ENCODE measurements at regions not wholly inside any gene's neighbourhood (a gene's known extent, or its start where the extent isn't known, plus 50 kb on each side); places are given as distances from the start of the nearest gene placed in this dataset.
"Not testable (repeated sequence)": the region's sequence is repeated elsewhere in the genome, so short reads cannot be mapped to it uniquely, and the experiment has no call there.

DNA sequence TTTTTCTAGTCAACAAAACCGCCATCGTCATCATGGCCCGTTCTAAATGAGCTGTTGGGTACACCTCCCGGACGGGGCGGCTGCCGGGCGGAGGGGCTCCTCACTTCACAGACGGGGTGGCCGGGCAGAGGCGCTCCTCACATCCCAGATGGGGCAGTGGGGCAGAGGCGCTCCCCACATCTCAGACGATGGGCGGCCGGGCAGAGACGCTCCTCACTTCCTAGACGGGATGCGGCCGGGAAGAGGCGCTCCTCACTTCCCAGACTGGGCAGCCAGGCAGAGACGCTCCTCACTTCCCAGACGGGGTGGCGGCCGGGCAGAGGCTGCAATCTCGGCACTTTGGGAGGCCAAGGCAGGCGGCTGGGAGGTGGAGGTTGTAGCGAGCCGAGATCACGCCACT, 250.7 kb upstream of the CNTN5 start:
- FAIRE-seq = not testable (repeated sequence)

- no peak for FAIRE-seq
These were observed 249.0 kb upstream of the CNTN5 start for GRCh38 chr11:98771791-98772190.

- FAIRE-seq = no peak
These were observed 247.9 kb upstream of the CNTN5 start for GRCh38 chr11:98772893-98773292.

GRCh38 chr11:98793276-98793675, 227.5 kb upstream of the CNTN5 start:
- no peak for FAIRE-seq

DNA sequence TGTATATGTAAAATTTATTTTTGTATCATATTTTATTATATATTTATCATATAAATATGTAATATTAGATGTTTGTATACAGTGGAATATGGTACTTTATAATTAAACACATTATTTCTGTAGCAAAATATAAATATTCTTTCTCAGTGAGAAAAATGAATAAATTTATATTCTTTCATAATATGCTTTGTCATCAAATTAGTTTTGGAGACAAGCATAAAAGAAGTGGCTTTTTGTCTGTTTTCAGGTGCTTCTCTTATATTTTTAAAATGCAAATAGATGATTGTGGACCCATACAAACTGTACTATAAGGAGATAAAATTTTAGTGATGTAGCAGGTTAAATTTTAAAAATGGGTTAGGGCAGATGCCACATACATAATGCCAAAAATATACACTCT, 222.4 kb upstream of the CNTN5 start:
- peak; percentile 62 for FAIRE-seq

GRCh38 chr11:98800696-98801095, 220.1 kb upstream of the CNTN5 start:
- FAIRE-seq = no peak

DNA sequence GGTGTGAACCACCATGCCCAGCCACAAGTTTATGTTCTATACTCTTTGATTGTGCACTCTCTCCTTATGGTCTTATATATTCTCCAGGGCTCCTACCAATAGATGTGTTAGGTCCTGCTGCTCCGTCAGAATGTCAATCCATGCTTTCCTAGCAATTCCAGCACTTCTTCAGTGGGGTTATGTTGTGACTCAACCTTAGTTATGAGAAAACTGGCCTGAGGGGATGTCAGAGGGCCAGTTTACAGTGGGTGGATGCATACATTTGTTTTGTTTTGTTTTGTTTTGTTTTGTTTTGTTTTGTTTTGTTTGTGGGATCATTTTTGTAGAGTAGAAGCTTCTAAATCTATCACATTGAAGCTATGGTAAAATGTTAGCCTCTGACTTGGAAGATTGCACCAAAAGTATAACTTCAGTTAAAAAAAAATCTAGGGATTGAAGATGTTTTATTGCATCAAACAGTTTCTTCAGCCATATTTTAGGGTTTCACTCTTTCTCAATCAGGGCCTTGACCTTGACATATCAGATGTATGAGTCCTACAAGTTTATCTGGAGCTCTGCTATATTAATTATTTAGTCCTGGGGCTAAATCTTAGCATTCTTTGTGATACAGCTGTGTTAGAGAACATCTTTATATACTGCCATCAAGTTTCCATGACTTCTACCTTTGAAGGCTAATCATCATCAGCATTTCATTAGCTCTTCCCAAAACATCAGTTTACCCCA, 191.6 kb upstream of the CNTN5 start:
- no peak for FAIRE-seq

- FAIRE-seq = no peak
These were observed 190.8 kb upstream of the CNTN5 start for GRCh38 chr11:98829971-98830370.

DNA sequence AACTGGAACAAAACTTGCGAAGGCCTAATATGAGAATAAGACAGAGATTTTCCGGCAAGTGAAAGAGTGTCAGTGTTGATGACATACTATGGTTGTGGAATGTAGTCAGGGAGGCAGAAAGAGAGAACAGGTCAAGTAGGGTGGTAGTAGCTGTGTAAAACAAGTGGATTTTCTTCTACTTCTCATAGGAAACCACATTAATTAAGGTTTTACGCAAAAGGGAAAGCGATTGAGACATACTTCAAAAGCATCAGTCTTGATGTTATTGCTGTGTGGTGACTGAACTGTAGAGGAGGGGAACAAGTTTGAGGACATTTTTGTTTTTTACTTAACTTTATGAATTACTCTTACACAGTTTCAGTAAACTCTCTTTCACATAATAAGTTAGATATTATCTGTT, 186.0 kb upstream of the CNTN5 start:
- no peak for FAIRE-seq

DNA sequence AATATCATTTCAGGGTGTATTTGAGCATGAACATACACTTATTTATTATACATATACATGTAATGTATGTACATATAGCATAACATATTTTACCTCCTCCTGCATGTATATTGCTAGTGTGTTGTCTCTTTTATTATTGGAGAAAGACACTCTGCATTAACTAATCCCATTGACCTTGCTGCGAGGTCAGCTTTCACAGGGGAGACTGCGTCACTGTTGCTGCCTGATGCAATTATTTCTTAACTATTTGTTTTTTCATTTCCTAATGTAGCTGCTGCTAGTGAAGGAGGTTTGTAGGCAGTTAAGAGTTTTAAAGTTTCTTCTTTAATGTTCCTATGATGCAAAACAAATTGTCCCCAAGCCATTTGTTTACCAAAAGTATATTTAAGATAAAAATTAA, 185.4 kb upstream of the CNTN5 start:
- no peak for FAIRE-seq

GRCh38 chr11:98836156-98836555, 184.6 kb upstream of the CNTN5 start:
- no peak for FAIRE-seq

DNA sequence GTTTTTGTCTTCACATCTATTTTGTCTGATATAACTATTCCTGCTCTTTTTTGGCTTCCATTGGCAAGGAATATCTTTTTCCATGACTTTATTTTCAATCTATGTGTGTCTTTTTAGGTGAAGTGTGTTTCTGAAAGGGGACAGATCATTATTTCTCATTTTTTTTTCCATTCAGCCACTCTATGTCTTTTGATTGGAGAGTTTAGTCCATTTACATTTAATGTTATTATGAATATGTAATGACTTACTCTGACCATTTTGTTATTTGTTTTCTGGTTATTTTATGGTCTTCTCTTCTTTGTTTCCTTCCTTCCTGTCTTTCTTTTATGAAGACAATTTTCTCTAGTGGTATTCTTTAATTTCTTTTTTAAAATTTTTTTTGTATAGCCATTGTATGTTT, 178.6 kb upstream of the CNTN5 start:
- no peak for FAIRE-seq

DNA sequence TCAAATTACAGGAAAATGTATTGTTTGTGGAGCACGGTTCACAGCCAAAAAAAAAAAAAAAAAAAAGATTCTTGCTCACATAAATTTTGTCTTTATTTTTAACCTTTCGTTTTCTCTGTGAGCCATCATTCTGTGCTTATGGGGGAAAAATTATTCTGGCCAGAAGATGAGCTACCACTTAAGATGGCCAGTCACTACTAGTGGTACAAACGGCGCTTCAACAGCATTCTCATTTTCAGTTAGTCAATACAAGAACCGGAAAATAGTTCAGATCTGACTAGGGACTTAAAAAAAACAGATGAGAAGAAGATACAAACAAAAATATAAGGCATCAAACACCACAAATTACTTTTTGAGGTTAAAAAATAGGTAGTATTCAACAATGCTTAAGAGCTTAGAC, 158.6 kb upstream of the CNTN5 start:
- no peak for FAIRE-seq

- FAIRE-seq = no peak
These were observed 149.1 kb upstream of the CNTN5 start for GRCh38 chr11:98871690-98872089.

- FAIRE-seq = no peak
These were observed 146.7 kb upstream of the CNTN5 start for GRCh38 chr11:98874050-98874449.

GRCh38 chr11:98895936-98896335, 124.8 kb upstream of the CNTN5 start:
- no peak for FAIRE-seq

GRCh38 chr11:98940913-98941312, 79.8 kb upstream of the CNTN5 start:
- no peak for FAIRE-seq

- FAIRE-seq = no peak
These were observed 76.3 kb upstream of the CNTN5 start for GRCh38 chr11:98944461-98944860.

DNA sequence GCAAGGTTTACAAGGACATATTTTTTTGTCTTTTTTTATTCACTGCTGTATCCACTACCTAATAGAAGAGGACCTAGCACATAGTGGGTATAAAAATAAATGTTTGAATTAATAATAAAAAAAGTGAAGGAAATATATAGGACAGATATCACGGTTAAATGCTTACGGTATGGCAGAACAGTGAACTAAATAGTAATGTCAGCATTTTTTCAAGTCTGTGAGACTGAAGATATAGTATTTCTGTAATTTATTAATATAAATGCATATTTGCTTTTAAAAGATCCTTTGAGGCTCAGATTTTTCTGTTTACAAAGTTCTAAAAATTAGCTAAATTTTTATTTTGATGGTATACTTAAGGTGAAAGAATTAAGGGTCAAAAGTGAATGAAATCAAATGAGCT, 68.6 kb upstream of the CNTN5 start:
- no peak for FAIRE-seq

GRCh38 chr11:98955551-98955950, 65.2 kb upstream of the CNTN5 start:
- no peak for FAIRE-seq

GRCh38 chr11:98964146-98964545, 56.6 kb upstream of the CNTN5 start:
- FAIRE-seq = no peak

GRCh38 chr11:98965358-98965757, 55.4 kb upstream of the CNTN5 start:
- FAIRE-seq = no peak

DNA sequence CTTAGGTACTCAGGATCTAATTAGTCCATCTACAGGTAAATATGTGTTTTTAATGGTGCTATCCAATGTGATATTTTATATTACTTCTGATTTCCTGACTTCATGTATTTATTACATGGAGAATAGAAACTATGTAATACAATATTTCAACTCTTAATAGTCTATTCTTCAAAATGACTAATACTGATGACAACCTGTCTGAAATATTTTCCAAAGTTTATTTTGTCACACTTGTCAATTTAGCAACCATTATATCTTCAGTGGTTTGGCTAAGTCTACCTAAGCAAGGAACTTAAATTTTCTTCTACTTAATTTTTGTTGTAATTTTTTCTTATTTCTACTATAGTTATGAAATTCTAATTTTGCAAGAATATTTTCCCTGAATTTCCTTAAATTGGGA, 55.0 kb upstream of the CNTN5 start:
- FAIRE-seq = no peak

DNA sequence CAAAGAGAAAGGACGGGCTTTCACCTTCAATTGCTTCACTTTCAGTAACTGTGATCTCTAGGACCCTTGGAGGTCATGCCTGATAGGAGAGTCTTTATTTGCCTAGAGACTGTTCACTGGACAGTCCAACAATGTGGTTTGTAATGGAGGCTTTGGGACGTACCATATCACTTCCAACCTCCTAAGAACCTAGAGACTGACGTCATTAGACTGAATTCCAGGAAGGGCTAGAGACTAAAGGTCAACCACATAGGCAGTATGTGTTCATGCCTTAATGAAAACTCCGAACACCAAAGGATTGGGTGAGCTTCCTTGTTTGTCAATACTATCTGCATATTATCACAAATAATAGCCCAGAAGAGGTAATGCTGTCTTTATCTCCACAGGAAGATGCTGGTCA, 53.7 kb upstream of the CNTN5 start:
- FAIRE-seq = no peak
